ENCODE measurements at regions not wholly inside any gene's neighbourhood (a gene's known extent, or its start where the extent isn't known, plus 50 kb on each side); places are given as distances from the start of the nearest gene placed in this dataset.

DNA sequence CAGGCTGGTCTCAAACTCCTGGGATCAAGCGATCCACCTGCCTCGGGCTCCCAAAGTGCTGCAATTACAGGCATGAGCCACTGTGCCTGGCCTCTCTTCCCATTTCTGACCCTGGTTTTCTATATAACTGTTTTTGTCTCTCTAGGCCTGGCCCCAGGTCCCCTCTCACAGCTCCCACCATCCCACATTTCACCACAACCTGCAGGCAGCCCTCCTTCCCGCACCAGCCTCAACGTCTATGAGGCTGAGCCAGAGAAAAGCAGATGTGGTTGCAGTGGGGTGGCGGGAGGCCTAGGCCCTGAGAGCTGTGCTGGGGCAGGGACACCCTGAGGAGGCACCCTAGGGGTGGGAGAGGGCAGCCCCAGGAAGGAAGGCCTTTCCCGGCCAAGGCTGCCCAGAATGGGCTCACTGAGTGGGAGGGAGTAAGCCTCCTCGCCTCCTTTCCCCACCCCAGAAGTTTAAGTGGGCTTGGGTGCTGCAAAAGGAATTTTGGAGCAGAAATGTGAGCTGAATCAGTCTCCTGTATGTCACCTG, 99.7 kb downstream of the LSM3 start:
- Histone ChIP-seq H3K27ac (no peak overlapping the region), H3K36me3 (replicated peaks in 1 of 2) (no peaks in the 10 kb centered on the region), H3K9me3 (replicated peaks in 1 of 3) (no peaks in the 10 kb centered on the region), H3K4me1 (replicated peaks in 1 of 2) (no peaks in the 10 kb centered on the region), H3K27me3 (no peaks in the 10 kb centered on the region), H3K4me3 (no peak overlapping the region)
- WGBS, 4 donors = 86 to 96% (median 89%) methylated on average over 6 to 7 of the region's 7 CpGs
- no peak for DNase-seq
- no peak for TF ChIP-seq POLR2A (IDR thresholded peaks at IDR 0.05)
- TF ChIP-seq, protein P1, sequence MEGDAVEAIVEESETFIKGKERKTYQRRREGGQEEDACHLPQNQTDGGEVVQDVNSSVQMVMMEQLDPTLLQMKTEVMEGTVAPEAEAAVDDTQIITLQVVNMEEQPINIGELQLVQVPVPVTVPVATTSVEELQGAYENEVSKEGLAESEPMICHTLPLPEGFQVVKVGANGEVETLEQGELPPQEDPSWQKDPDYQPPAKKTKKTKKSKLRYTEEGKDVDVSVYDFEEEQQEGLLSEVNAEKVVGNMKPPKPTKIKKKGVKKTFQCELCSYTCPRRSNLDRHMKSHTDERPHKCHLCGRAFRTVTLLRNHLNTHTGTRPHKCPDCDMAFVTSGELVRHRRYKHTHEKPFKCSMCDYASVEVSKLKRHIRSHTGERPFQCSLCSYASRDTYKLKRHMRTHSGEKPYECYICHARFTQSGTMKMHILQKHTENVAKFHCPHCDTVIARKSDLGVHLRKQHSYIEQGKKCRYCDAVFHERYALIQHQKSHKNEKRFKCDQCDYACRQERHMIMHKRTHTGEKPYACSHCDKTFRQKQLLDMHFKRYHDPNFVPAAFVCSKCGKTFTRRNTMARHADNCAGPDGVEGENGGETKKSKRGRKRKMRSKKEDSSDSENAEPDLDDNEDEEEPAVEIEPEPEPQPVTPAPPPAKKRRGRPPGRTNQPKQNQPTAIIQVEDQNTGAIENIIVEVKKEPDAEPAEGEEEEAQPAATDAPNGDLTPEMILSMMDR (IDR thresholded peaks at IDR 0.05) = no peak
- intact Hi-C loops (cut with DNase I) = loop anchor here in 1 of 2 donors (10.0 kb wide), 1 partner anchor 116 kb away; no protein-coding TSS in a partner anchor

DNA sequence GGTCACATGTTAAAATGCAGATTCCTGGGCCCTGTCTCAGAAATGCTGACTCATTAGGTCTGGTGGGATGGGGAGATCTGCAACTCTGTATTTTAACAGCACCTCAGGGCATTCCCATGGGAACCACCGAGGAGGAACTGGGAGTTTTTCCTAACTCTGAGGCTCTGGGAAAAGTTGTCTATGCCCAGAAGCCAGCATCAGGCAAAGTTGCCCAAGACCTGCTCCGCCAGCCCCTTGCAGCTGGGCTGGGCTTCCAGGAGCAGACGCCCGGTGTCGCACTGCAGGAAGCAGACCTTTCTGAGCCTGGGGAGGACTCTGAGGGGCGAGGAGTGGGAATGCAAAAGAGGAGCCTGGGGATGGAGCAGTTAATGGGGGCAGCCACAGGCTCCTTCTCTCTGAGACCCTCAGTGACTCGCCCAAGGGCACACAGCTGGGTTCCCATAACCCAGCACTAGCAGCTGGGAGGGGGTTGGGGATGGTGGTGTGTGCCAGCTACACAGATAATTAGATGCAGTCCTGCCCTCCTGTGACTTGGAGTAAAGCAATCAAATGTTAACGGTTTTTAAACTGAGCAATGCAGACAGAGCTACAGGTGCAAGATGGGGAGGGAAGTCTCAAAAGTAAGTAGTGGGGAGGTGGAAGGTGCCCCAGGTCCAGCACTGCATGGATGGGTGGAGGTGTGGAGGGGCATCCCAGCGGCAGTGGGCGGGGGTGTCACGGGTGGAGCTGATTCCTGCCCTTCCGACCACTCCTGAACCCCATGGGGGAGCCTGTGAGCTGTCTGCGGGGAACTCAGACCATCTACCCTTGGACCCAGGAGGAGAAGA, 100.4 kb downstream of the LSM3 start:
- H3K27me3 ChIP-seq = no peaks in the 10 kb centered on the region
- no peaks in the 10 kb centered on the region for H3K36me3 ChIP-seq (replicated peaks in 1 of 2)
- intact Hi-C loops (cut with DNase I) = loop anchor here in 1 of 2 donors (10.0 kb wide), 1 partner anchor 116 kb away; no protein-coding TSS in a partner anchor
- no peaks in the 10 kb centered on the region for H3K9me3 ChIP-seq (replicated peaks in 1 of 3)
- H3K27ac ChIP-seq = no peak overlapping the region
- 60 to 72% (median 63%) methylated on average over 9 to 13 of the region's 13 CpGs for WGBS, 4 donors
- H3K4me3 ChIP-seq = no peak overlapping the region
- no peaks in the 10 kb centered on the region for H3K4me1 ChIP-seq (replicated peaks in 1 of 2)
- DNase-seq = no peak
- TF ChIP-seq, protein P1 (IDR thresholded peaks at IDR 0.05) = no peak
- no peak for TF ChIP-seq POLR2A (IDR thresholded peaks at IDR 0.05)

DNA sequence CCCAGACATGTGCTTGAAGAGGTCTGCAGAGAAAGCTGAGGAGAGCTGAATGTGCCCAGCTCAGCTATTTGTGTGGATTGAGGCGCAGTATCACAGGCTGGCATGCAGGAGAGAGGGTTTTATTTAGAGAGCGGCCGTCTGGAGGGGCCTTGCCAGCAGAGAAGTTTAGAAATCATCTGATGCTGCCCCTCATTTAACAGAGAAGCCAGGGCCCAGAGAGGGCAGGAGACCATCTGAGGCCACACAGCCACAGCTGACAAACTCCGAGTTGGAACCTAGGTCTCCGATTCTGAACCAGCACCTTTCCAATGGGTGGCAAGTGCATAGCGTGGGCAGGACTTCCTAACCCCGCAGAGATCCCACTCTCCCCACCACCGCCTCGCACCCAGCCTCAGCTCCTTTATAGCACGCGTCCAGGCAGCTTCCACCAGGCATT, 101.0 kb downstream of the LSM3 start:
- no peaks in the 10 kb centered on the region for H3K36me3 ChIP-seq (replicated peaks in 1 of 2)
- H3K9me3 ChIP-seq (replicated peaks in 1 of 3) = no peaks in the 10 kb centered on the region
- H3K27me3 ChIP-seq = no peaks in the 10 kb centered on the region
- TF ChIP-seq POLR2A (IDR thresholded peaks at IDR 0.05) = no peak
- TF ChIP-seq, protein P1 (IDR thresholded peaks at IDR 0.05) = no peak
- no peak for DNase-seq
- H3K4me3 ChIP-seq = no peak overlapping the region
- 83 to 89% (median 84%) methylated on average over 11 of the region's 11 CpGs for WGBS, 4 donors
- H3K4me1 ChIP-seq (replicated peaks in 1 of 2) = no peaks in the 10 kb centered on the region
- intact Hi-C loops (cut with DNase I) = loop anchor here in 1 of 2 donors (10.0 kb wide), 1 partner anchor 115 kb away; no protein-coding TSS in a partner anchor
- no peak overlapping the region for H3K27ac ChIP-seq

DNA sequence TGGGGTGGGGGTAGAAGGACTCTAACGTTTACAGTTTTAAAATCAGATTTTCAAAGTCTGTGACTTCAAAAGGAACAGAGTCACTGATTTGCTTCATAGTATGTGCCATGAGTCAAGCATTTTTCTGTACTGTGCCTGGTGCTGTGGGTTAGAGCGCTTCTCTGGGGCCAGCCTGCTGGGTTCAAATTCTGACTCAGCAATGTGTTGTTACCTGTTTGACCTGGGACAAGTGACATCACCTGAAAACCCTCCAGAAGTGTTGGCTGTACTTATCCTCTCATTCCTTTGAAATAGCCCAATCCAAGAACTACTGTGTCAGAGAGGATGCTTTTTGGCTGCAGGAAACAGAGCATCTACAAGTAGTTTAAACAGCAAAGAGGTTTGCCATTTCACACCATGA, 101.7 kb downstream of the LSM3 start:
- no peaks in the 10 kb centered on the region for H3K9me3 ChIP-seq (replicated peaks in 1 of 3)
- H3K27ac ChIP-seq = no peak overlapping the region
- intact Hi-C loops (cut with DNase I) = no loop called here
- WGBS, 4 donors = 53 to 83% (median 71%) methylated on average over 2 of the region's 2 CpGs
- no peaks in the 10 kb centered on the region for H3K27me3 ChIP-seq
- no peaks in the 10 kb centered on the region for H3K36me3 ChIP-seq (replicated peaks in 1 of 2)
- no peaks in the 10 kb centered on the region for H3K4me1 ChIP-seq (replicated peaks in 1 of 2)
- H3K4me3 ChIP-seq = no peak overlapping the region
- TF ChIP-seq POLR2A (IDR thresholded peaks at IDR 0.05) = no peak
- TF ChIP-seq, protein P1 (IDR thresholded peaks at IDR 0.05) = no peak
- no peak for DNase-seq
